GM23338 (cell line): ENCODE measurements at regions not wholly inside any gene's neighbourhood (a gene's known extent, or its start where the extent isn't known, plus 50 kb on each side); places are given as distances from the start of the nearest gene placed in this dataset.

Experiments used
- ATAC-seq: fragments of 200-7000 bp; cut with Tn5 transposase; 3 replicates; pipeline ENCODE4 v1.9.1; 2020
- DNase-seq: peaks from one replicate; pipeline ENCODE4 v3.0.0-alpha.2; 2015; ENCODE audit warnings: low spot score
- H2AFZ ChIP-seq: fragments of 200-600 bp; sonication (generic); 2 replicates; pipeline ENCODE4 v1.8.0; 2016; ENCODE audit warnings: antibody characterized with exemption, mild to moderate bottlenecking, moderate library complexity
- H3F3A ChIP-seq: fragments of 200-600 bp; sonication (generic); replicated peaks from 2 replicates; pipeline ENCODE4 v1.8.0; 2017; ENCODE audit warnings: antibody characterized with exemption, mixed run types, low read depth
- H3K27ac ChIP-seq: fragments of 200-600 bp; sonication (generic); 2 replicates; pipeline ENCODE4 v1.6.1; 2016; ENCODE audit warnings: low read depth
- H3K27me3 ChIP-seq: fragments of 200-600 bp; sonication (generic); 2 replicates; pipeline ENCODE4 v1.8.0; 2016; ENCODE audit warnings: mild to moderate bottlenecking, mixed run types, moderate library complexity; ENCODE audit not compliant: insufficient read depth
- H3K36me3 ChIP-seq: fragments of 200-600 bp; sonication (generic); 2 replicates; pipeline ENCODE4 v1.8.0; 2016; ENCODE audit warnings: mild to moderate bottlenecking; ENCODE audit not compliant: insufficient read depth
- H3K4me1 ChIP-seq: fragments of 200-600 bp; sonication (generic); 2 replicates; pipeline ENCODE4 v1.8.0; 2016; ENCODE audit warnings: mild to moderate bottlenecking, moderate library complexity; ENCODE audit not compliant: insufficient read depth
- H3K4me2 ChIP-seq: fragments of 200-600 bp; sonication (generic); 2 replicates; pipeline ENCODE4 v1.7.1; 2017; ENCODE audit warnings: mixed run types
- H3K4me3 ChIP-seq: fragments of 200-600 bp; sonication (generic); 2 replicates; pipeline ENCODE4 v1.6.1; 2016; ENCODE audit warnings: mixed run types
- H3K79me2 ChIP-seq: fragments of 200-600 bp; sonication (generic); replicated peaks from 2 replicates; pipeline ENCODE4 v1.8.0; 2017; ENCODE audit warnings: mild to moderate bottlenecking; ENCODE audit not compliant: insufficient read depth
- H3K9me2 ChIP-seq: fragments of 200-600 bp; sonication (generic); 2 replicates; pipeline ENCODE4 v1.8.0; 2017; ENCODE audit not compliant: insufficient read depth
- H4K20me1 ChIP-seq: fragments of 200-600 bp; sonication (generic); replicated peaks from 2 replicates; pipeline ENCODE4 v1.8.0; 2017; ENCODE audit warnings: mild to moderate bottlenecking; ENCODE audit not compliant: insufficient read depth
- H3K27ac Mint-ChIP-seq: 2 replicates; pipeline ENCODE4 v1.8.0; 2020; ENCODE audit warnings: inconsistent platforms, mild to moderate bottlenecking, moderate library complexity, mixed read lengths
- H3K27me3 Mint-ChIP-seq: 3 replicates; pipeline ENCODE4 v1.8.0; 2022; ENCODE audit warnings: low read depth, mild to moderate bottlenecking, moderate library complexity, mixed read lengths, inconsistent platforms; ENCODE audit not compliant: insufficient read depth, poor library complexity
- H3K36me3 Mint-ChIP-seq: 3 replicates; pipeline ENCODE4 v1.8.0; 2021; ENCODE audit warnings: low read depth, mild to moderate bottlenecking, inconsistent platforms, moderate library complexity, mixed read lengths
- H3K4me1 Mint-ChIP-seq: 3 replicates; pipeline ENCODE4 v1.8.0; 2020; ENCODE audit warnings: mild to moderate bottlenecking, inconsistent platforms, mixed read lengths
- H3K4me3 Mint-ChIP-seq: 3 replicates; pipeline ENCODE4 v1.8.0; 2021; ENCODE audit warnings: moderate library complexity, mild to moderate bottlenecking, inconsistent platforms, mixed read lengths
- H3K9me3 Mint-ChIP-seq: 3 replicates; pipeline ENCODE4 v1.8.0; 2020; ENCODE audit warnings: moderate library complexity, mild to moderate bottlenecking, inconsistent platforms, mixed read lengths
- CREB1 ChIP-seq: fragments of 250-450 bp; sonication (Bioruptor Pico); IDR thresholded peaks from 2 replicates; pipeline ENCODE4 v1.5.0; 2020; ENCODE audit warnings: low read depth, mild to moderate bottlenecking, moderate library complexity
- CTCF ChIP-seq, 2 experiments: fragments of 200-600 bp in 1 of 2; sonication (generic) in 1 of 2; conservative IDR thresholded peaks; 2 replicates each; pipeline versions ENCODE4 v1.5.1 to v1.6.1; 2016 to 2017; ENCODE audit warnings: antibody characterized with exemption in 2 of 2, low read depth in 2 of 2, mild to moderate bottlenecking in 2 of 2, moderate library complexity in 1 of 2
- ETS1 ChIP-seq: IDR thresholded peaks from 2 replicates; pipeline ENCODE4 v1.6.1; 2016; ENCODE audit warnings: antibody characterized with exemption
- EZH2 ChIP-seq: fragments of 200-600 bp; sonication (generic); IDR thresholded peaks from one replicate; pipeline ENCODE4 v1.8.0; 2017; ENCODE audit warnings: antibody characterized with exemption, mild to moderate bottlenecking, low read depth; ENCODE audit not compliant: unreplicated experiment
- EZH2phosphoT487 ChIP-seq: fragments of 200-600 bp; sonication (generic); IDR thresholded peaks from one replicate; pipeline ENCODE4 v1.8.1; 2018; ENCODE audit warnings: antibody characterized with exemption; ENCODE audit not compliant: unreplicated experiment
- JUNB ChIP-seq: IDR thresholded peaks from one replicate; pipeline ENCODE4 v1.6.1; 2016; ENCODE audit warnings: antibody characterized with exemption; ENCODE audit not compliant: unreplicated experiment
- NANOG ChIP-seq: IDR thresholded peaks from 2 replicates; pipeline ENCODE4 v1.6.1; 2016; ENCODE audit warnings: antibody characterized with exemption, borderline replicate concordance
- POLR2AphosphoS5 ChIP-seq: IDR thresholded peaks from 2 replicates; pipeline ENCODE4 v1.6.1; 2016; ENCODE audit warnings: antibody characterized with exemption, low read depth
- REST ChIP-seq: IDR thresholded peaks from one replicate; pipeline ENCODE4 v1.6.1; 2018; ENCODE audit warnings: antibody characterized with exemption; ENCODE audit not compliant: unreplicated experiment
- STAT1 ChIP-seq: IDR thresholded peaks from one replicate; pipeline ENCODE4 v1.6.1; 2016; ENCODE audit warnings: antibody characterized with exemption; ENCODE audit not compliant: unreplicated experiment
- ZNF114 ChIP-seq: fragments of 250-450 bp; sonication (Bioruptor Pico); IDR thresholded peaks from 2 replicates; pipeline ENCODE4 v1.5.0; 2020; ENCODE audit warnings: mild to moderate bottlenecking, moderate library complexity
- ZNF331 ChIP-seq: fragments of 250-450 bp; sonication (Bioruptor Pico); IDR thresholded peaks from 2 replicates; pipeline ENCODE4 v1.5.0; 2020; ENCODE audit warnings: low read depth, mild to moderate bottlenecking, moderate library complexity
- TF ChIP-seq, protein P1 (sequence below): fragments of 250-450 bp; sonication (Bioruptor Pico); IDR thresholded peaks from 2 replicates; pipeline ENCODE4 v1.5.0; 2020; ENCODE audit warnings: mild to moderate bottlenecking, moderate library complexity

DNA sequence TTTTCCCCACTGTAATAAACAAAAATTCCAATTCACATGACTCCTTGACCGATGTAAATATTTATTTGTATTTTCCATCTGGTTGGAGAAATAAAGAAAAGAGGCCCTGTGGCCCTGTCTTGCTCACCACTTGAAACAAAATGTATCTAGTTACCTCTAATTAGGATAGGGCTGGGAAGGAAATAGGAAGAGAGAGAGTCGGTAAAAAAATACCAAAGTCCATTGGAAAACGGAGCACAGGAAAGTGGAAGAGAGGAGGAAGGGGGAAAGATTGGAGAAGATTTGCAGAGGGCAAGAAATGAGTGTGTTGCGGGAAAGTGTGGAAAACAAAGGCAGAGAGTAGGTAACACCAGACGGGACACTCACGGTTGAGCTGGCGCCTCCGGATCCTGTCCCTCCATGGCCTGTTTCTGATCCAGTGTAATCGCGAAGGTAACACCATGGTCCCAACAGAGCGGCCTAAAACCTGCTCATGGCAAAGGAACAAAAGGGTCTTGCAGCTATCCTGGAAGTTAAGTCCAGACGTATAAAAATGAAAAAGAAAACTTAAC, 105.8 kb upstream of the RIPOR2 start:
- Histone ChIP-seq H3K4me1 (no peaks in the 10 kb centered on the region), H4K20me1 (no peaks in the 10 kb centered on the region), H3K4me3 (no peak overlapping the region), H3F3A (no peaks in the 10 kb centered on the region), H3K4me2 (no peak overlapping the region), H3K79me2 (no peaks in the 10 kb centered on the region), H2AFZ (peak overlapping the region; percentile 64), H3K27ac (no peak overlapping the region), H3K36me3 (no peaks in the 10 kb centered on the region), H3K9me2 (no peaks in the 10 kb centered on the region; the same call in 1 of the 2 replicates), H3K27me3 (no peaks in the 10 kb centered on the region)
- Mint-ChIP-seq H3K36me3 (no peaks in the 10 kb centered on the region), H3K9me3 (no peaks in the 10 kb centered on the region; the same call in 2 of the 3 replicates), H3K27me3 (peaks cover 1% of the 10 kb centered on the region), H3K4me3 (no peak overlapping the region), H3K27ac (no peak overlapping the region), H3K4me1 (peaks cover 12% of the 10 kb centered on the region)
- TF ChIP-seq JUNB = no peak
- TF ChIP-seq CREB1 (CRISPR knock-in tag) = no peak
- TF ChIP-seq EZH2phosphoT487 = no peak
- no peak for TF ChIP-seq POLR2AphosphoS5
- TF ChIP-seq STAT1 = no peak
- no peak for TF ChIP-seq REST
- TF ChIP-seq ZNF331 (CRISPR knock-in tag) = no peak
- TF ChIP-seq CTCF (conservative IDR thresholded peaks at IDR 0.05; ENCODE audit: low read depth in 2 of 2) = no peak
- TF ChIP-seq ETS1 = no peak
- TF ChIP-seq, protein P1, sequence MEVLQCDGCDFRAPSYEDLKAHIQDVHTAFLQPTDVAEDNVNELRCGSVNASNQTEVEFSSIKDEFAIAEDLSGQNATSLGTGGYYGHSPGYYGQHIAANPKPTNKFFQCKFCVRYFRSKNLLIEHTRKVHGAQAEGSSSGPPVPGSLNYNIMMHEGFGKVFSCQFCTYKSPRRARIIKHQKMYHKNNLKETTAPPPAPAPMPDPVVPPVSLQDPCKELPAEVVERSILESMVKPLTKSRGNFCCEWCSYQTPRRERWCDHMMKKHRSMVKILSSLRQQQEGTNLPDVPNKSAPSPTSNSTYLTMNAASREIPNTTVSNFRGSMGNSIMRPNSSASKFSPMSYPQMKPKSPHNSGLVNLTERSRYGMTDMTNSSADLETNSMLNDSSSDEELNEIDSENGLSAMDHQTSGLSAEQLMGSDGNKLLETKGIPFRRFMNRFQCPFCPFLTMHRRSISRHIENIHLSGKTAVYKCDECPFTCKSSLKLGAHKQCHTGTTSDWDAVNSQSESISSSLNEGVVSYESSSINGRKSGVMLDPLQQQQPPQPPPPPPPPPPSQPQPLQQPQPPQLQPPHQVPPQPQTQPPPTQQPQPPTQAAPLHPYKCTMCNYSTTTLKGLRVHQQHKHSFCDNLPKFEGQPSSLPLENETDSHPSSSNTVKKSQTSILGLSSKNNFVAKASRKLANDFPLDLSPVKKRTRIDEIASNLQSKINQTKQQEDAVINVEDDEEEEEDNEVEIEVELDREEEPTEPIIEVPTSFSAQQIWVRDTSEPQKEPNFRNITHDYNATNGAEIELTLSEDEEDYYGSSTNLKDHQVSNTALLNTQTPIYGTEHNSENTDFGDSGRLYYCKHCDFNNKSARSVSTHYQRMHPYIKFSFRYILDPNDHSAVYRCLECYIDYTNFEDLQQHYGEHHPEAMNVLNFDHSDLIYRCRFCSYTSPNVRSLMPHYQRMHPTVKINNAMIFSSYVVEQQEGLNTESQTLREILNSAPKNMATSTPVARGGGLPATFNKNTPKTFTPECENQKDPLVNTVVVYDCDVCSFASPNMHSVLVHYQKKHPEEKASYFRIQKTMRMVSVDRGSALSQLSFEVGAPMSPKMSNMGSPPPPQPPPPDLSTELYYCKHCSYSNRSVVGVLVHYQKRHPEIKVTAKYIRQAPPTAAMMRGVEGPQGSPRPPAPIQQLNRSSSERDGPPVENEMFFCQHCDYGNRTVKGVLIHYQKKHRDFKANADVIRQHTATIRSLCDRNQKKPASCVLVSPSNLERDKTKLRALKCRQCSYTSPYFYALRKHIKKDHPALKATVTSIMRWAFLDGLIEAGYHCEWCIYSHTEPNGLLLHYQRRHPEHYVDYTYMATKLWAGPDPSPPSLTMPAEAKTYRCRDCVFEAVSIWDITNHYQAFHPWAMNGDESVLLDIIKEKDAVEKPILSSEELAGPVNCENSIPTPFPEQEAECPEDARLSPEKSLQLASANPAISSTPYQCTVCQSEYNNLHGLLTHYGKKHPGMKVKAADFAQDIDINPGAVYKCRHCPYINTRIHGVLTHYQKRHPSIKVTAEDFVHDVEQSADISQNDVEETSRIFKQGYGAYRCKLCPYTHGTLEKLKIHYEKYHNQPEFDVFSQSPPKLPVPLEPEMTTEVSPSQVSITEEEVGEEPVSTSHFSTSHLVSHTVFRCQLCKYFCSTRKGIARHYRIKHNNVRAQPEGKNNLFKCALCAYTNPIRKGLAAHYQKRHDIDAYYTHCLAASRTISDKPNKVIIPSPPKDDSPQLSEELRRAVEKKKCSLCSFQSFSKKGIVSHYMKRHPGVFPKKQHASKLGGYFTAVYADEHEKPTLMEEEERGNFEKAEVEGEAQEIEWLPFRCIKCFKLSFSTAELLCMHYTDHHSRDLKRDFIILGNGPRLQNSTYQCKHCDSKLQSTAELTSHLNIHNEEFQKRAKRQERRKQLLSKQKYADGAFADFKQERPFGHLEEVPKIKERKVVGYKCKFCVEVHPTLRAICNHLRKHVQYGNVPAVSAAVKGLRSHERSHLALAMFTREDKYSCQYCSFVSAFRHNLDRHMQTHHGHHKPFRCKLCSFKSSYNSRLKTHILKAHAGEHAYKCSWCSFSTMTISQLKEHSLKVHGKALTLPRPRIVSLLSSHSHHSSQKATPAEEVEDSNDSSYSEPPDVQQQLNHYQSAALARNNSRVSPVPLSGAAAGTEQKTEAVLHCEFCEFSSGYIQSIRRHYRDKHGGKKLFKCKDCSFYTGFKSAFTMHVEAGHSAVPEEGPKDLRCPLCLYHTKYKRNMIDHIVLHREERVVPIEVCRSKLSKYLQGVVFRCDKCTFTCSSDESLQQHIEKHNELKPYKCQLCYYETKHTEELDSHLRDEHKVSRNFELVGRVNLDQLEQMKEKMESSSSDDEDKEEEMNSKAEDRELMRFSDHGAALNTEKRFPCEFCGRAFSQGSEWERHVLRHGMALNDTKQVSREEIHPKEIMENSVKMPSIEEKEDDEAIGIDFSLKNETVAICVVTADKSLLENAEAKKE (CRISPR knock-in tag) = no peak
- no peak for TF ChIP-seq EZH2
- TF ChIP-seq NANOG = no peak
- no peak for TF ChIP-seq ZNF114 (CRISPR knock-in tag)
- ATAC-seq (peak; percentile 71), DNase-seq (peak; percentile 38)
